ENCODE measurements at regions not wholly inside any gene's neighbourhood (a gene's known extent, or its start where the extent isn't known, plus 50 kb on each side); places are given as distances from the start of the nearest gene placed in this dataset.

GRCh38 chr2:67836866-67837265 lies 225.9 kb downstream of the C1D start:
- H3K36me3 Mint-ChIP-seq, result no peaks in the 10 kb centered on the region
- H3K9me3 Mint-ChIP-seq, result no peaks in the 10 kb centered on the region
- intact Hi-C loops (cut with micrococcal nuclease), result no loop called here
- Histone ChIP-seq H3K27ac (ENCODE audit: low read length) (no peak overlapping the region), H3K4me1 (ENCODE audit: control insufficient read depth, insufficient read depth, low read length) (no peaks in the 10 kb centered on the region), H3K36me3 (ENCODE audit: control insufficient read depth, insufficient read depth, low read length) (no peaks in the 10 kb centered on the region), H3K27me3 (ENCODE audit: control insufficient read depth, insufficient read depth, low read length) (no peaks in the 10 kb centered on the region), H3K4me3 (ENCODE audit: low read length) (no peak overlapping the region), H3K9me3 (ENCODE audit: control insufficient read depth, insufficient read depth, low read length) (no peaks in the 10 kb centered on the region)
- peaks cover 10 to 14% of the 10 kb centered on the region in 2 donors for H3K4me1 Mint-ChIP-seq
- WGBS (ENCODE audit: insufficient coverage), result 82% methylated on average over 4 of the region's 5 CpGs
- H3K4me3 Mint-ChIP-seq, result no peak overlapping the region
- no peak for TF ChIP-seq CTCF (IDR thresholded peaks at IDR 0.05)
- peaks cover under 1 to 2% of the 10 kb centered on the region in 2 donors for H3K27me3 Mint-ChIP-seq (ENCODE audit: low read depth in 2 of 2)
- ATAC-seq (no peak), DNase-seq (no peak)
- peak overlapping the region in 1 of 2 donors; percentile 39 for H3K27ac Mint-ChIP-seq

- Mint-ChIP-seq H3K36me3 (no peaks in the 10 kb centered on the region), H3K9me3 (no peaks in the 10 kb centered on the region), H3K27me3 (ENCODE audit: low read depth in 2 of 2) (peaks cover 7 to 13% of the 10 kb centered on the region in 2 donors), H3K4me3 (no peak overlapping the region), H3K27ac (no peak overlapping the region), H3K4me1 (peaks cover 10 to 14% of the 10 kb centered on the region in 2 donors)
- WGBS (ENCODE audit: insufficient coverage), result 98% methylated on average over 3 of the region's 3 CpGs
- Histone ChIP-seq H3K4me1 (ENCODE audit: control insufficient read depth, insufficient read depth, low read length) (no peaks in the 10 kb centered on the region), H3K27me3 (ENCODE audit: control insufficient read depth, insufficient read depth, low read length) (no peaks in the 10 kb centered on the region), H3K27ac (ENCODE audit: low read length) (no peak overlapping the region), H3K36me3 (ENCODE audit: control insufficient read depth, insufficient read depth, low read length) (no peaks in the 10 kb centered on the region), H3K4me3 (ENCODE audit: low read length) (no peak overlapping the region), H3K9me3 (ENCODE audit: control insufficient read depth, insufficient read depth, low read length) (no peaks in the 10 kb centered on the region)
- DNase-seq (no peak), ATAC-seq (no peak)
- intact Hi-C loops (cut with micrococcal nuclease), result no loop called here
- TF ChIP-seq CTCF (IDR thresholded peaks at IDR 0.05), result no peak
Observed at GRCh38 chr2:67838205-67838604, 224.6 kb downstream of the C1D start.

GRCh38 chr2:67839242-67839641 lies 223.6 kb downstream of the C1D start:
- no peak for DNase-seq
- H3K4me3 ChIP-seq (ENCODE audit: low read length), result no peak overlapping the region

More at GRCh38 chr2:67839242-67839641, 223.6 kb downstream of the C1D start:
- no peaks in the 10 kb centered on the region for H3K4me1 ChIP-seq (ENCODE audit: control insufficient read depth, insufficient read depth, low read length)
- no peaks in the 10 kb centered on the region for H3K36me3 ChIP-seq (ENCODE audit: control insufficient read depth, insufficient read depth, low read length)
- WGBS (ENCODE audit: insufficient coverage), result 78% methylated on average over 3 of the region's 3 CpGs
- ATAC-seq, result no peak
- intact Hi-C loops (cut with micrococcal nuclease), result no loop called here
- no peak overlapping the region for H3K27ac Mint-ChIP-seq
- H3K9me3 Mint-ChIP-seq, result no peaks in the 10 kb centered on the region
- H3K36me3 Mint-ChIP-seq, result no peaks in the 10 kb centered on the region
- peaks cover 9 to 19% of the 10 kb centered on the region in 2 donors for H3K27me3 Mint-ChIP-seq (ENCODE audit: low read depth in 2 of 2)
- H3K4me3 Mint-ChIP-seq, result no peak overlapping the region
- H3K27me3 ChIP-seq (ENCODE audit: control insufficient read depth, insufficient read depth, low read length), result no peaks in the 10 kb centered on the region
- no peaks in the 10 kb centered on the region for H3K9me3 ChIP-seq (ENCODE audit: control insufficient read depth, insufficient read depth, low read length)
- H3K4me1 Mint-ChIP-seq, result peaks cover 10 to 14% of the 10 kb centered on the region in 2 donors
- no peak overlapping the region for H3K27ac ChIP-seq (ENCODE audit: low read length)
- no peak for TF ChIP-seq CTCF (IDR thresholded peaks at IDR 0.05)

All from natural killer cell (primary cell).